HG03097 (cell line): ENCODE measurements at regions not wholly inside any gene's neighbourhood (a gene's known extent, or its start where the extent isn't known, plus 50 kb on each side); places are given as distances from the start of the nearest gene placed in this dataset.
"Not testable (repeated sequence)": the region's sequence is repeated elsewhere in the genome, so short reads cannot be mapped to it uniquely, and the experiment has no call there.

Source experiments
- ATAC-seq: cut with Tn5 transposase; IDR thresholded peaks from one replicate; pipeline ENCODE4 v1.9.1; 2021; ENCODE audit not compliant: unreplicated experiment, low FRiP score

GRCh38 chr3:194031867-194032635 lies 103.9 kb upstream of the HES1 start:
- ATAC-seq, result no peak

DNA sequence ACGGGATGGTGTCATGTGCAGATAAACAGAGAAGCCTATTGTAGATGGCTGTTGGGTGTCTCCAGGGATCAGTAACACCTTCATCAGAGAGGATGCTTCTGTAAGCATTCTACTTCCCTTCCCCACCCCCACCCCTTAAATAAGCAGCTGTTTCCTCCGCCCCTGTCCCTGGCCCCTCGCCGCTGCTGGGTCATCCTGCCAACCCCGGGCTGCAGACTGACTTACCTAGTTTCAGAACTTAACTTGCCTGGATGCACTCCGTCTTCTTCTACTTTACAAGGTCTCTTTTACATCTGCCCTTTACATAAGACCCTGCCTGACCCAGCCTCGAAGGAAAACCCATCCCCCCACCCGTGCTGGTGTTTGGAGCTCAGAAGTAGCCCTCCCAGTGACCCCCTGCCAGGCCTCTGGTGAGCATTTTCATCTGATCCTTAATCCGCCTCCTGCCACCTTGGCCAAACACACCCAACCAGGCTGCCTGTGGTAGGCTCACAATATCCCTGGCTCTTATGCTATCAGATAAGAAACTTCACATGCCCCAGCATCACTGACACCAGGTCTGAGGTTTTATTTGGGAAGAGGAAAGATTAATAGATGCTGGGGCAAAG lies 103.0 kb upstream of the HES1 start:
- no peak for ATAC-seq

DNA sequence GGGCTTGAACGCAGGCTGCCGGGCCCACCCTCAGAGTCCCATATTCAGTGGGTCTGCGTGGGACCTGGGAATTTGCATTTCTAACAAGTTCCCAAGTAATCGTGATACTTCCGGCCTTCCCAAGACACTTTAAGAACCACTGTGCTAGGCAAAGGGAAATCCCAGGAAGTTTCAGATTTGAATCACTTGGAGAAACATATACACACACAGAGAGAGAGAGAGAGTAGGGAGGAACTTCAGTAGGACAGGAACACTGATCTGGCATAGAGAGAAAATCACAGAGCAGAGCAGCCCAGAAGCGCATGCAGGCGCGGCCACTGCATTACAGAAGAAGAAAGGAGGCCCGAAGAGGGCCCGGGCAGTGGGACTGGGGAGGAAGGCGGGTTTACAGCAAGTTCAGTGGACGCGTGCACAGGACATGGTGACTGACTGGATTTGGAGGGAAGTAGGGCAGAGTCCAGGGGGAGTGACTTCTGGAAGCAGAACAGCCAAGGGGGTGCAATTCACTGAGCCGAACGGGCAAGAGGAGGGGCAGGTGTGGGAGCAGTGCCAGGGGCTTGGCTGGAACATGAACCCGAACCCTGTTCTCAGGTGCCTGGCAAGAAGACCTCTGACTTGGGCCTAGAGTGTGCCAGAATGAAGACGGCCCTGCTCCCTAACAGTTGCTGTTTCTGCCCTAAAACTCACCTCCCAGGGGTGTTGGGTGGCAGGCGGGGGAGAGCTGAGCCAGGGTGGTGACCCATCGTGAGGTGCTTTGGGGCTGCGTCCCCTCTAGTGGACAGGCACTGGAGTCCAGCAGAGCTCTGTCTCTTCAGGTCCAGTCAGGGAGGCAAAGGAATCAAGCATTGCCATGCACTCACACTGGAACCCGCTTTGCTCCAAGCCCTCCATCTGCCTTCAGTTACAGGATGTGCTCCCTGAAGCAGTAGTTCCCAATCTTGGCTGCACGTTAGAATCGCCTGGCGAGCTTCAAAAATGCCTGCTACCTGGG lies 101.3 kb upstream of the HES1 start:
- ATAC-seq, result no peak

- no peak for ATAC-seq
Observed at GRCh38 chr3:194035406-194036138, 100.4 kb upstream of the HES1 start.

GRCh38 chr3:194036842-194037241 lies 99.1 kb upstream of the HES1 start:
- ATAC-seq, result no peak

DNA sequence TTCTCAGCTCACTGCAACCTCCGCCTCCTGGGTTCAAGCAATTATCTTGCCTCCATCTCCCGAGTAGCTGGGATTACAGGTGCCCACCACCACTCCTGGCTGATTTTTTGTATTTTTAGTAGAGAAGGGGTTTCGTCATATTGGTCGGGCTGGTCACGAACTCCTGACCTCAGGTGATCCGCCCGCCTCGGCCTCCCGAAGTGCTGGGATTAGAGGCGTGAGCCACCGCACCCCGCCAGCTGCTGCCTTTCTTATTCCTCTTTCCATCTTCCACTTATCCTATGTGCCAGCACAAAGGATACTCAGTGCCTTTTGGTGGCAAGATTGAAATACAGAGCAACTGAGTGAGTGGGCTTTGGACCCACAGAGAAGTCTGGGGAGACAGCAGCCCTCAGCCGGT lies 97.6 kb upstream of the HES1 start:
- not testable (repeated sequence) for ATAC-seq

GRCh38 chr3:194038960-194039359 lies 97.0 kb upstream of the HES1 start:
- ATAC-seq, result no peak

DNA sequence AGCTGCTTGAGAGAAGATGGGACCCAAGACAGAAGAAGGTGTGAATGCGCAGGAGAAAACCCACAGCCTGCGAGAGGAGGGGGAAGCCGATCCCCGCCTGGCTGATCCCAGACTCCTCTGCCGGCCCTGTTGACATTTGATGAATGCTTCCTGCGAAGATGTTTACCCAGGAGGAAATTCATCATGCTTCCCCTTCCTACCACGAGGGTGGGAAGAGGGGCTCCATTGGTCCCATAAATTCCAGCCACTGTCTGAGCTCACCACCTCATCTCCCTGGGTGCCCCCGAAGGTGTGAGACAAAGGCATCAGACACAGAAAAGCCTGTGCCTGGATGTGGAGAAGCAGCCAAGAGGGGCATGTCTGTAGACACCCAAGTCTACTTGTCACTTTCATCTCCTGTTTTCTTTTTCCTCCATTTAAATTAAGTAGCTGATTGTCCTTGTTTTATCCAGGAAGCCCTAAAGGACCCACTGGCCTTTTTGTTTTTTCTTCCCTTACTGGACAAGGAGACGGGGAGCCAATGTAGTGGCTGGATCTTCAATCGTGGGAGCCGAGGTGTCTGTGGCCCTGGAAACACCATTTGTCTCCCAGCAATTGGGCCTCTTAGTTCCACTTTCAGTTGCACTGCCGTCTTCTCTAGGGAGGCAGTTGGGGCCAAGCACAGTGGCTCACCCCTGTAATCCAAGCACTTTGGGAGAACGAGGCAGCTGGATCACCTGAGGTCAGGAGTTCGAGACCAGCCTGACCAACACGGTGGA lies 95.3 kb upstream of the HES1 start:
- no peak for ATAC-seq

DNA sequence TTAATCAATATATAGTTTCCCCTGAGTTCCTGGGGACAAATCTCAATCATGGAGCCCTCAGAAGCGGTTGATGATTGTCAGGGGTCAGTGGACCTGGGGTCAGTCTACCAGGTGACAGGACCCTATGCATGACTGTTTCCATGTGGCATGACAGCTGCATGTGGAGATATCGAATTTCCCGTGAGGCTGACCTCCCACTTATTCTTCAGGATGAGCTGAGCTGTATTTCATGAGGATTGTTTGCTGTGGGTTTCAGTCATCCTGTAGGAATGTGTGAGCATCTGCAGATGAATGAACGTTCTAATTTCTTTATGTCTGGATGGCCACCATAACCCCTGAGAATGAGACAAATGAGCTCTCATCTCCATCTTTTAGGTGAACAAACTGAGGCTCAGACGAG lies 93.0 kb upstream of the HES1 start:
- ATAC-seq, result no peak

- no peak for ATAC-seq
Observed at GRCh38 chr3:194043516-194043915, 92.4 kb upstream of the HES1 start.

DNA sequence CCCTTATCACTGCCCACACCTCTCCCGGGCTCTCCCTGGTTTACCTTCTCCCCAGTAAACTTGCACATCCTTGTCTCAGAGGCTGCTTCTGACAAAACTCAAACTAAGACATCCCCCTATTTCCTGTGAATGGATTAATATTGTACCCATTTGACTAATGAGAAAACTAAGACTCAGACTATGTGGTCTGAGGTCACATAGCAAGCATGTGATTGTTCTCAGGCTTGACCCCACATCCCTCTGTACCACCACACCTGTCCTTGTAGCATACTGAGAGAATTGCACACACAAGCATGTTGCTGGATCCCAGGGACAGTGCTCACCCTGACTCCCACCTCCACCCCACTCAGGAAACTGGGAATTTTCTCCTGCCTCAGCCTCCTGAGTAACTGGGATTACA lies 90.7 kb upstream of the HES1 start:
- no peak for ATAC-seq

DNA sequence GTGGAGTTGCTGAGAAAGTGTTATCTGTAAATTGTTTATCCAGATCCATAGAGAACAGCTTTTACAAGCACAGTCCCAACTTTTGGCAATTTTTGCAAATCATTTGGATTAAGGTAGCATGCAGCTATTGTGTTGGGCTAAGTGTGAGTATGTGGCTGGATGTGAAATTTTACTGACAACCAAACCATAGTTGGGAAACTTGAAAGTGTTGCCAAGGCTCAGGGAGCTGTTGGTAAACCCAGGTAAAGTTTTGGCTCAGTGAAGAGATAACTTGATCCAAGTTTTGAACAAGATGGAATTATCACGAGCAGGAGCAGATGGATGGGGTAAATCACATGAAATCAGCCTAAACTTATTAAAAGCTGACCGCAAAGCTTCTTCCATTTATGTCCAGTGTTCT lies 90.0 kb upstream of the HES1 start:
- no peak for ATAC-seq

DNA sequence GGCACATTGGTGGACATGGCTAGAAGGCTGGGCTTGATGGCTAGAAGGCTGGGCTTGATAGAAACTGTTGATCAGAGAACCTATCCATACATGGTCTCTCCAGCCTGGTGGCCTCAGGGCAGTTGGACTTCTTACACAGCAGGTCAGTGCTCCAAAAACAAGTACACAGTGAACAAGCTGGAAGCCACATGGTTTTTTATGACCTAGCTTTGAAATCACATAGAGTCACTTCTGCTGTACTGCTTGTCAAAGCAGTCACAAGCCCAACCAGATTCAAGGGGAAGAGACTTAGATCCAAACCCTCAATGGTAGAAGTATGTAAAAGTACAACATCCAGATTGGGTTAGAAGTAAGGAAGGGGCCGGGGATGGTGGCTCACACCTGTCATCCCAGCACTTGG lies 89.4 kb upstream of the HES1 start:
- ATAC-seq, result no peak

GRCh38 chr3:194046995-194047645 lies 88.8 kb upstream of the HES1 start:
- peak; percentile 64 for ATAC-seq

GRCh38 chr3:194049394-194049793 lies 86.6 kb upstream of the HES1 start:
- ATAC-seq, result no peak

- ATAC-seq, result no peak
Observed at GRCh38 chr3:194050782-194051320, 85.1 kb upstream of the HES1 start.

DNA sequence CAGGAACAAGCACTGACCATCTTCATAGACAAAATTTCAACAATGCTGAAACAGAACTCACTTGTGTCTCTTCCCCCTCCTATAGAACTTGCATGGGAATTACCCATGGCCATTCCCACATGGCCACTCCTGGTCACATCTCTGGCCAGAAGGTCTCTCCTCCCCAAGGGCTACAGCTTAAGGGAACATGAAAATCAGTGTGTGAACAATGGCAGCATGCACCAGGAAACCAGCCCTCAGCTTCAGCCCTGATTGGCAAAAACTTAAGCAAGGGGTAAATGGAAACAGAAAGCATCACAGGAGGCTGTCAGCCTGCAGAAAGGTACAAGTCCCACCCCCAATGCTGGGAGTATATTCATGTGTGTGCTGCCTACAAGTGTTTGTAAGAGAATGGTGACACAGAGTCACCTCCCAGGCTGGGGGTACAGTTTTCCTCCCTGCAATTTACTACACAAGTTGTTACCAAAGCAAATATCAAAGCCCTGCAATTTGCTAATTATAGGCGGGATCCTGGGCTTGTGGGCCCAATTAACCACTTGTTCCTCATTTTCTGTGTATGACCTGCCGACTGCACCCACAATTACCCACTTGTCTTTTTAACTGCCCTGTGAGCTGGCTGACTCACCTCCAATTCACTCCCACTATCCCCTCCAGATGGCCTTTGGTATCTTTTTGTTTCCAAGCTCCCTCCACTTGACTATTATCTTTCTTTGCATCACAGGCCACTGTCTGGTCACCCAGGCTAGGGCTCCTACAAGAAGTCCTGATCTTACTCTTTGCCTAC lies 84.4 kb upstream of the HES1 start:
- ATAC-seq, result no peak

GRCh38 chr3:194053136-194053535 lies 82.8 kb upstream of the HES1 start:
- no peak for ATAC-seq
